Esophagus muscularis mucosa (tissue), 2 donors: ENCODE measurements at regions not wholly inside any gene's neighbourhood (a gene's known extent, or its start where the extent isn't known, plus 50 kb on each side); places are given as distances from the start of the nearest gene placed in this dataset.

ENCODE experiments used
- POLR2A ChIP-seq: fragments of 450-650 bp; IDR thresholded peaks from one replicate; pipeline ENCODE4 v1.6.1; 2017; ENCODE audit warnings: antibody characterized with exemption, moderate library complexity, mild to moderate bottlenecking, low read depth
- POLR2AphosphoS5 ChIP-seq, 2 donors: sonication (generic); formaldehyde crosslinking; IDR thresholded peaks; one replicate each; pipeline ENCODE4 v1.6.1; 2017; ENCODE audit warnings: antibody characterized with exemption in 2 of 2

- TF ChIP-seq POLR2A (no peak), POLR2AphosphoS5 (IDR thresholded peaks at IDR 0.05) (no peak)
Measured at GRCh38 chr21:24179110-24179509, 1428.2 kb downstream of the MRPL39 start.
